H9 (cell line): ENCODE measurements at regions not wholly inside any gene's neighbourhood (a gene's known extent, or its start where the extent isn't known, plus 50 kb on each side); places are given as distances from the start of the nearest gene placed in this dataset.

Experiments
- DNase-seq: peaks from one replicate; pipeline ENCODE4 v3.0.0-alpha.2; 2017
- H2AFZ ChIP-seq: one replicate; pipeline ENCODE4 v1.6.1; 2013; ENCODE audit warnings: mild to moderate bottlenecking, low read length, control low read depth, moderate library complexity
- H2AK5ac ChIP-seq: 2 replicates; pipeline ENCODE4 v1.6.1; 2013; ENCODE audit warnings: low read length, control low read depth, mixed read lengths; ENCODE audit not compliant: insufficient read length
- H2BK120ac ChIP-seq: one replicate; pipeline ENCODE4 v1.6.1; 2013; ENCODE audit warnings: low read depth, mild to moderate bottlenecking, low read length, control low read depth, inconsistent platforms; ENCODE audit not compliant: poor library complexity, severe bottlenecking
- H2BK12ac ChIP-seq: 2 replicates; pipeline ENCODE4 v1.6.1; 2013; ENCODE audit warnings: low read length, control low read depth, mixed read lengths, low read depth; ENCODE audit not compliant: insufficient read length
- H2BK15ac ChIP-seq: 2 replicates; pipeline ENCODE4 v1.6.1; 2013; ENCODE audit warnings: low read depth, low read length, control low read depth
- H2BK20ac ChIP-seq: one replicate; pipeline ENCODE4 v1.6.1; 2013; ENCODE audit warnings: low read depth, mild to moderate bottlenecking, low read length, control low read depth, inconsistent platforms; ENCODE audit not compliant: poor library complexity, severe bottlenecking
- H2BK5ac ChIP-seq: 2 replicates; pipeline ENCODE4 v1.6.1; 2013; ENCODE audit warnings: low read length, control low read depth, mixed read lengths; ENCODE audit not compliant: insufficient read length
- H3K14ac ChIP-seq: 2 replicates; pipeline ENCODE4 v1.6.1; 2013; ENCODE audit warnings: low read length, control low read depth; ENCODE audit not compliant: insufficient read depth
- H3K18ac ChIP-seq: 2 replicates; pipeline ENCODE4 v1.6.1; 2013; ENCODE audit warnings: low read depth, mild to moderate bottlenecking, mixed read lengths, low read length, control low read depth; ENCODE audit not compliant: insufficient read length
- H3K23ac ChIP-seq: 2 replicates; pipeline ENCODE4 v1.6.1; 2013; ENCODE audit warnings: low read length, control low read depth, mixed read lengths, low read depth; ENCODE audit not compliant: insufficient read length
- H3K23me2 ChIP-seq: 2 replicates; pipeline ENCODE4 v1.6.1; 2013; ENCODE audit warnings: low read depth, mild to moderate bottlenecking, mixed read lengths, low read length, control low read depth; ENCODE audit not compliant: insufficient read length, poor library complexity, severe bottlenecking
- H3K27ac ChIP-seq: 2 replicates; pipeline ENCODE4 v1.5.1; 2013; ENCODE audit warnings: low read length, control low read depth, mixed read lengths, low read depth; ENCODE audit not compliant: insufficient read length
- H3K27me3 ChIP-seq: 2 replicates; pipeline ENCODE4 v1.6.1; 2013; ENCODE audit warnings: low read length, control low read depth, inconsistent platforms; ENCODE audit not compliant: insufficient read depth
- H3K4ac ChIP-seq: 2 replicates; pipeline ENCODE4 v1.6.1; 2013; ENCODE audit warnings: low read depth, mild to moderate bottlenecking, control low read depth, inconsistent platforms, low read length, moderate library complexity
- H3K4me1 ChIP-seq: 2 replicates; pipeline ENCODE4 v1.6.1; 2013; ENCODE audit warnings: low read length, control low read depth, inconsistent platforms; ENCODE audit not compliant: insufficient read depth
- H3K4me2 ChIP-seq: 2 replicates; pipeline ENCODE4 v1.6.1; 2013; ENCODE audit warnings: low read length, control low read depth, mixed read lengths; ENCODE audit not compliant: insufficient read length, insufficient read depth
- H3K56ac ChIP-seq: 2 replicates; pipeline ENCODE4 v1.6.1; 2013; ENCODE audit warnings: low read depth, mild to moderate bottlenecking, mixed read lengths, low read length, control low read depth; ENCODE audit not compliant: insufficient read length
- H3K79me1 ChIP-seq: 2 replicates; pipeline ENCODE4 v1.6.1; 2013; ENCODE audit warnings: low read depth, mild to moderate bottlenecking, moderate library complexity, low read length, control low read depth, inconsistent platforms; ENCODE audit not compliant: insufficient read depth, poor library complexity, severe bottlenecking
- H3K79me2 ChIP-seq: 2 replicates; pipeline ENCODE4 v1.6.1; 2013; ENCODE audit warnings: low read length, control low read depth, inconsistent platforms; ENCODE audit not compliant: insufficient read depth
- H3K9ac ChIP-seq: 2 replicates; pipeline ENCODE4 v1.6.1; 2013; ENCODE audit warnings: low read length, control low read depth, mixed read lengths; ENCODE audit not compliant: insufficient read length; ENCODE audit errors: extremely low read depth
- H3K9me3 ChIP-seq: one replicate; pipeline ENCODE4 v1.6.1; 2013; ENCODE audit warnings: low read depth, low read length, inconsistent platforms; ENCODE audit not compliant: control insufficient read depth
- H3T11ph ChIP-seq: one replicate; pipeline ENCODE4 v1.6.1; 2013; ENCODE audit warnings: mild to moderate bottlenecking, low read length, control low read depth, inconsistent platforms
- H4K20me1 ChIP-seq: one replicate; pipeline ENCODE4 v1.6.1; 2013; ENCODE audit not compliant: control insufficient read depth, insufficient read length, insufficient read depth
- H4K5ac ChIP-seq: 2 replicates; pipeline ENCODE4 v1.6.1; 2013; ENCODE audit warnings: low read depth, mild to moderate bottlenecking, mixed read lengths, low read length, control low read depth; ENCODE audit not compliant: insufficient read length
- H4K8ac ChIP-seq: replicated peaks from 2 replicates; pipeline ENCODE4 v1.6.1; 2013; ENCODE audit warnings: low read length, control low read depth, mixed read lengths, low read depth; ENCODE audit not compliant: insufficient read length
- H4K91ac ChIP-seq: 2 replicates; pipeline ENCODE4 v1.6.1; 2013; ENCODE audit warnings: low read depth, mild to moderate bottlenecking, moderate library complexity, mixed read lengths, low read length, control low read depth; ENCODE audit not compliant: insufficient read length
- H3K27ac Mint-ChIP-seq, 3 experiments: 2 replicates in 2 of 3; 3 replicates in 1 of 3; pipeline ENCODE4 v1.8.0; 2020 to 2021; ENCODE audit warnings: mixed read lengths in 3 of 3, mild to moderate bottlenecking in 1 of 3, moderate library complexity in 1 of 3
- H3K27me3 Mint-ChIP-seq: 2 replicates; pipeline ENCODE4 v1.8.0; 2021; ENCODE audit warnings: low read depth, mild to moderate bottlenecking, moderate library complexity, mixed read lengths
- H3K36me3 Mint-ChIP-seq, 3 experiments: 2 replicates in 2 of 3; 3 replicates in 1 of 3; pipeline ENCODE4 v1.8.0; 2020 to 2021; ENCODE audit warnings: low read depth in 3 of 3, mixed read lengths in 3 of 3; ENCODE audit not compliant: insufficient read depth in 1 of 3
- H3K4me1 Mint-ChIP-seq, 2 experiments: 2 replicates each; pipeline ENCODE4 v1.8.0; 2020; ENCODE audit warnings: mixed read lengths in 2 of 2
- H3K4me3 Mint-ChIP-seq, 2 experiments: 2 replicates in 1 of 2; 3 replicates in 1 of 2; pipeline ENCODE4 v1.8.0; 2020 to 2021; ENCODE audit warnings: mild to moderate bottlenecking in 2 of 2, mixed read lengths in 2 of 2, moderate library complexity in 1 of 2
- H3K9me3 Mint-ChIP-seq, 2 experiments: 2 replicates in 1 of 2; 3 replicates in 1 of 2; pipeline ENCODE4 v1.8.0; 2020; ENCODE audit warnings: mild to moderate bottlenecking in 2 of 2, mixed read lengths in 2 of 2, moderate library complexity in 1 of 2
- WGBS: extraction: QIAGEN DNeasy Blood & Tissue Kit; methylation state at CpG from one replicate; pipeline ENCODE4 v1.1.7; 2013; ENCODE audit warnings: missing lambda C conversion rate, low lambda C conversion rate, mixed read lengths; ENCODE audit not compliant: insufficient read length; ENCODE audit errors: extremely low coverage; 5-methylcytosine and 5-hydroxymethylcytosine counted together
- TF ChIP-seq, protein P1 (sequence below): fragments of 200-600 bp; sonication (generic); conservative IDR thresholded peaks from 3 replicates; pipeline ENCODE4 v1.8.0; 2021; ENCODE audit warnings: antibody characterized with exemption, mild to moderate bottlenecking

DNA sequence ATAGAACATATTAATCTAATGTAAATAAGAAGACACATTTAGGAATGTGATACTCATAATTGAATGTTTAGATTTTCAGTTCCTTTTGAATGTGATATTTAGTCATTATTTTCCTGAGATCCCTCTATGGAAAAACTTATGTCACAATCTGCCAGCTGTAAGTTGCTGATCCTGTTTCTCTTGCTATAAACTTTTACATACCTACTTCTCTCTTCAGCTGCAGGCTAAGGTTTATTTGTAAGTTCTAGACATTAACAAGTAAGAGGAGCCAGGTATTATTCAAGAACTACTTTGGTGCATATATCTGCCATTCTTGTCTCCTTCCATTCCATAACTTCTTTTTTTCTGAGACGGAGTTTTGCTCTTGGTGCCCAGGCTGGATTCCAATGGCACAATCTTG, 462.4 kb downstream of the PRR16 start:
- Histone ChIP-seq H3T11ph (no peak overlapping the region), H3K27ac (no peak overlapping the region), H3K4me2 (no peak overlapping the region), H3K14ac (no peak overlapping the region), H4K8ac (no peak overlapping the region), H2BK5ac (no peak overlapping the region), H3K79me1 (no peaks in the 10 kb centered on the region), H3K27me3 (no peaks in the 10 kb centered on the region), H3K18ac (no peak overlapping the region), H2BK120ac (no peak overlapping the region), H4K91ac (no peak overlapping the region), H2BK12ac (no peak overlapping the region), H4K5ac (no peak overlapping the region), H3K9ac (no peak overlapping the region), H4K20me1 (no peaks in the 10 kb centered on the region), H2AFZ (no peak overlapping the region), H3K56ac (no peak overlapping the region), H3K23me2 (no peaks in the 10 kb centered on the region), H2AK5ac (no peak overlapping the region), H3K4me1 (no peaks in the 10 kb centered on the region), H3K79me2 (no peaks in the 10 kb centered on the region), H3K9me3 (no peaks in the 10 kb centered on the region), H2BK20ac (no peak overlapping the region), H3K4ac (no peak overlapping the region), H2BK15ac (no peak overlapping the region), H3K23ac (no peak overlapping the region)
- Mint-ChIP-seq H3K4me1 (no peaks in the 10 kb centered on the region), H3K9me3 (no peaks in the 10 kb centered on the region), H3K27ac (no peak overlapping the region), H3K4me3 (no peak overlapping the region), H3K36me3 (no peaks in the 10 kb centered on the region), H3K27me3 (no peaks in the 10 kb centered on the region)
- DNase-seq = no peak
- no CpG with 5 or more reads among the region's 1 CpG for WGBS
- TF ChIP-seq, protein P1, sequence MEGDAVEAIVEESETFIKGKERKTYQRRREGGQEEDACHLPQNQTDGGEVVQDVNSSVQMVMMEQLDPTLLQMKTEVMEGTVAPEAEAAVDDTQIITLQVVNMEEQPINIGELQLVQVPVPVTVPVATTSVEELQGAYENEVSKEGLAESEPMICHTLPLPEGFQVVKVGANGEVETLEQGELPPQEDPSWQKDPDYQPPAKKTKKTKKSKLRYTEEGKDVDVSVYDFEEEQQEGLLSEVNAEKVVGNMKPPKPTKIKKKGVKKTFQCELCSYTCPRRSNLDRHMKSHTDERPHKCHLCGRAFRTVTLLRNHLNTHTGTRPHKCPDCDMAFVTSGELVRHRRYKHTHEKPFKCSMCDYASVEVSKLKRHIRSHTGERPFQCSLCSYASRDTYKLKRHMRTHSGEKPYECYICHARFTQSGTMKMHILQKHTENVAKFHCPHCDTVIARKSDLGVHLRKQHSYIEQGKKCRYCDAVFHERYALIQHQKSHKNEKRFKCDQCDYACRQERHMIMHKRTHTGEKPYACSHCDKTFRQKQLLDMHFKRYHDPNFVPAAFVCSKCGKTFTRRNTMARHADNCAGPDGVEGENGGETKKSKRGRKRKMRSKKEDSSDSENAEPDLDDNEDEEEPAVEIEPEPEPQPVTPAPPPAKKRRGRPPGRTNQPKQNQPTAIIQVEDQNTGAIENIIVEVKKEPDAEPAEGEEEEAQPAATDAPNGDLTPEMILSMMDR = no peak
